ENCODE measurements at regions not wholly inside any gene's neighbourhood (a gene's known extent, or its start where the extent isn't known, plus 50 kb on each side); places are given as distances from the start of the nearest gene placed in this dataset.

GRCh38 chr1:235021815-235022214, 106.8 kb downstream of the TOMM20 start:
- Histone ChIP-seq H3K27me3 (replicated peaks; ENCODE audit: insufficient read depth, low read depth, low read length, poor library complexity) (no peaks in the 10 kb centered on the region), H3K9me3 (ENCODE audit: low read depth, low read length, poor library complexity, severe bottlenecking) (no peaks in the 10 kb centered on the region), H3K36me3 (ENCODE audit: insufficient read depth, low read length, poor library complexity, severe bottlenecking) (no peaks in the 10 kb centered on the region), H3K27ac (ENCODE audit: low read depth, low read length, poor library complexity, severe bottlenecking) (no peak overlapping the region), H3K4me3 (ENCODE audit: low read depth, low read length, poor library complexity, severe bottlenecking) (no peak overlapping the region), H3K4me1 (ENCODE audit: insufficient read depth, low read length, poor library complexity, severe bottlenecking) (no peaks in the 10 kb centered on the region)
- CTCF ChIA-PET, result no interaction called here
- no peak for DNase-seq (ENCODE audit: low spot score)
- intact Hi-C loops (cut with micrococcal nuclease; ENCODE audit: unreplicated experiment), result no loop called here
- POLR2A ChIA-PET (ENCODE audit: low non-redundant PET), result no interaction called here
- TF ChIP-seq EZH2 (IDR thresholded peaks at IDR 0.05; ENCODE audit: borderline replicate concordance, low read depth, low read length, poor library complexity, severe bottlenecking) (no peak), CTCF (conservative IDR thresholded peaks at IDR 0.05; ENCODE audit: low read depth, low read length) (no peak)
- no TSS peak for BruUV-seq (replicated peaks)

- ChIA-PET CTCF (no interaction called here), POLR2A (ENCODE audit: low non-redundant PET) (no interaction called here)
- TF ChIP-seq EZH2 (IDR thresholded peaks at IDR 0.05; ENCODE audit: borderline replicate concordance, low read depth, low read length, poor library complexity, severe bottlenecking) (no peak), CTCF (conservative IDR thresholded peaks at IDR 0.05; ENCODE audit: low read depth, low read length) (no peak)
- Histone ChIP-seq H3K27ac (ENCODE audit: low read depth, low read length, poor library complexity, severe bottlenecking) (no peak overlapping the region), H3K4me1 (ENCODE audit: insufficient read depth, low read length, poor library complexity, severe bottlenecking) (no peaks in the 10 kb centered on the region), H3K9me3 (ENCODE audit: low read depth, low read length, poor library complexity, severe bottlenecking) (no peaks in the 10 kb centered on the region), H3K27me3 (replicated peaks; ENCODE audit: insufficient read depth, low read depth, low read length, poor library complexity) (no peaks in the 10 kb centered on the region), H3K4me3 (ENCODE audit: low read depth, low read length, poor library complexity, severe bottlenecking) (no peak overlapping the region), H3K36me3 (ENCODE audit: insufficient read depth, low read length, poor library complexity, severe bottlenecking) (no peaks in the 10 kb centered on the region)
- no TSS peak for BruUV-seq (replicated peaks)
- intact Hi-C loops (cut with micrococcal nuclease; ENCODE audit: unreplicated experiment), result no loop called here
- no peak for DNase-seq (ENCODE audit: low spot score)
Observed at GRCh38 chr1:235021321-235021720, 107.3 kb downstream of the TOMM20 start.

GRCh38 chr1:235019961-235020360, 108.7 kb downstream of the TOMM20 start:
- Histone ChIP-seq H3K4me1 (ENCODE audit: insufficient read depth, low read length, poor library complexity, severe bottlenecking) (no peaks in the 10 kb centered on the region), H3K36me3 (ENCODE audit: insufficient read depth, low read length, poor library complexity, severe bottlenecking) (no peaks in the 10 kb centered on the region), H3K27me3 (replicated peaks; ENCODE audit: insufficient read depth, low read depth, low read length, poor library complexity) (no peaks in the 10 kb centered on the region), H3K4me3 (ENCODE audit: low read depth, low read length, poor library complexity, severe bottlenecking) (no peak overlapping the region), H3K27ac (ENCODE audit: low read depth, low read length, poor library complexity, severe bottlenecking) (no peak overlapping the region), H3K9me3 (ENCODE audit: low read depth, low read length, poor library complexity, severe bottlenecking) (no peaks in the 10 kb centered on the region)
- ChIA-PET POLR2A (ENCODE audit: low non-redundant PET) (no interaction called here), CTCF (no interaction called here)
- TF ChIP-seq EZH2 (IDR thresholded peaks at IDR 0.05; ENCODE audit: borderline replicate concordance, low read depth, low read length, poor library complexity, severe bottlenecking), result no peak
- no peak for DNase-seq (ENCODE audit: low spot score)
- intact Hi-C loops (cut with micrococcal nuclease; ENCODE audit: unreplicated experiment), result no loop called here
- BruUV-seq (replicated peaks), result no TSS peak

- Histone ChIP-seq H3K4me1 (ENCODE audit: insufficient read depth, low read length, poor library complexity, severe bottlenecking) (no peaks in the 10 kb centered on the region), H3K9me3 (ENCODE audit: low read depth, low read length, poor library complexity, severe bottlenecking) (no peaks in the 10 kb centered on the region), H3K4me3 (ENCODE audit: low read depth, low read length, poor library complexity, severe bottlenecking) (no peak overlapping the region), H3K27ac (ENCODE audit: low read depth, low read length, poor library complexity, severe bottlenecking) (no peak overlapping the region), H3K27me3 (replicated peaks; ENCODE audit: insufficient read depth, low read depth, low read length, poor library complexity) (no peaks in the 10 kb centered on the region), H3K36me3 (ENCODE audit: insufficient read depth, low read length, poor library complexity, severe bottlenecking) (no peaks in the 10 kb centered on the region)
- ChIA-PET CTCF (no interaction called here), POLR2A (ENCODE audit: low non-redundant PET) (no interaction called here)
- intact Hi-C loops (cut with micrococcal nuclease; ENCODE audit: unreplicated experiment), result no loop called here
- DNase-seq (ENCODE audit: low spot score), result no peak
- TF ChIP-seq CTCF (conservative IDR thresholded peaks at IDR 0.05; ENCODE audit: low read depth, low read length) (no peak), EZH2 (IDR thresholded peaks at IDR 0.05; ENCODE audit: borderline replicate concordance, low read depth, low read length, poor library complexity, severe bottlenecking) (no peak)
- no TSS peak for BruUV-seq (replicated peaks)
Observed at GRCh38 chr1:235019471-235019870, 109.2 kb downstream of the TOMM20 start.
